ENCODE measurements at regions not wholly inside any gene's neighbourhood (a gene's known extent, or its start where the extent isn't known, plus 50 kb on each side); places are given as distances from the start of the nearest gene placed in this dataset.

DNA sequence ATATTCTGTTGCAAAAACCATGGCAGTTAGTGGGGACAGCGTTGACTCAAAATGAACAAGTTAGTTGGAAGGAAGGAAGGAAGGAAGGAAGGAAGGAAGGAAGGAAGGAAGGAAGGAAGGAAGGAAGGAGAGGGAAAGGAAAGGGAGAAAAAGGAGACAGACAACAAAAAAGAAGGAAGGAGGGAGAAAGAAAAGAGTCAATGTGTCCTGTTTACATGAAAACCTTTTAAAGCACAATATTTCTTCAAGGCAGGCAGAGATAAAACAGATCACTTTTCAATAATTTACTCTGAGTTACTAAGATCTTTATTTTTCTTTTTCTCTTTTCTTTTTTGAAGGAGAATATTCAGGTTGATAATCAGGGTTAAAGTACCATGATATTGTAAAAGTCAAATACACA is 99.4 kb downstream of the CCER1 start:
- WGBS (ENCODE audit: extremely low coverage, insufficient coverage, low lambda C conversion rate) = no CpG with 5 or more reads among the region's 1 CpG
- no peak overlapping the region for H3K56ac ChIP-seq (ENCODE audit: low read length)

GRCh38 chr12:90854136-90854689 is 100.8 kb downstream of the CCER1 start:
- Histone ChIP-seq H4K8ac (ENCODE audit: low read depth, low read length) (no peak overlapping the region), H3K4me3 (ENCODE audit: low read length) (no peak overlapping the region), H3K4ac (ENCODE audit: low read depth, low read length) (no peak overlapping the region), H3K36me3 (ENCODE audit: control insufficient read depth, insufficient read depth, low read length) (no peaks in the 10 kb centered on the region), H3K4me2 (ENCODE audit: low read length) (no peak overlapping the region), H3K9ac (ENCODE audit: low read length) (no peak overlapping the region), H2AK5ac (ENCODE audit: low read length) (no peak overlapping the region), H3K4me1 (ENCODE audit: control insufficient read depth, low read depth, low read length) (no peaks in the 10 kb centered on the region), H3K27ac (ENCODE audit: low read depth, low read length) (no peak overlapping the region), H4K5ac (ENCODE audit: low read length) (no peak overlapping the region), H3K79me2 (ENCODE audit: control insufficient read depth, insufficient read depth, low read length) (no peaks in the 10 kb centered on the region), H3K79me1 (ENCODE audit: low read length) (no peaks in the 10 kb centered on the region), H3K18ac (ENCODE audit: low read length) (no peak overlapping the region), H2BK120ac (ENCODE audit: low read depth, low read length) (no peak overlapping the region), H2BK15ac (replicated peaks; ENCODE audit: low read depth) (no peak overlapping the region), H2BK5ac (ENCODE audit: low read length) (no peak overlapping the region), H3K56ac (ENCODE audit: low read length) (no peak overlapping the region), H3K23ac (ENCODE audit: low read length) (no peak overlapping the region), H3K27me3 (ENCODE audit: insufficient read depth, low read length, poor library complexity) (no peaks in the 10 kb centered on the region)
- peak; percentile 55 for DNase-seq
- WGBS (ENCODE audit: extremely low coverage, insufficient coverage, low lambda C conversion rate) = no CpG with 5 or more reads among the region's 8 CpGs

More for the DNA sequence above, 99.4 kb downstream of the CCER1 start:
- H3K79me2 ChIP-seq (ENCODE audit: control insufficient read depth, insufficient read depth, low read length) = no peaks in the 10 kb centered on the region
- H2BK15ac ChIP-seq (replicated peaks; ENCODE audit: low read depth) = no peak overlapping the region
- H3K18ac ChIP-seq (ENCODE audit: low read length) = no peak overlapping the region
- H3K4ac ChIP-seq (ENCODE audit: low read depth, low read length) = no peak overlapping the region
- DNase-seq = no peak
- H3K23ac ChIP-seq (ENCODE audit: low read length) = no peak overlapping the region
- H3K36me3 ChIP-seq (ENCODE audit: control insufficient read depth, insufficient read depth, low read length) = no peaks in the 10 kb centered on the region
- no peak overlapping the region for H2AK5ac ChIP-seq (ENCODE audit: low read length)
- no peak overlapping the region for H2BK120ac ChIP-seq (ENCODE audit: low read depth, low read length)
- H3K27ac ChIP-seq (ENCODE audit: low read depth, low read length) = no peak overlapping the region
- no peak overlapping the region for H3K4me2 ChIP-seq (ENCODE audit: low read length)
- H3K27me3 ChIP-seq (ENCODE audit: insufficient read depth, low read length, poor library complexity) = no peaks in the 10 kb centered on the region
- no peak overlapping the region for H3K4me3 ChIP-seq (ENCODE audit: low read length)
- no peak overlapping the region for H2BK5ac ChIP-seq (ENCODE audit: low read length)
- no peak overlapping the region for H4K5ac ChIP-seq (ENCODE audit: low read length)
- no peak overlapping the region for H3K9ac ChIP-seq (ENCODE audit: low read length)
- no peaks in the 10 kb centered on the region for H3K79me1 ChIP-seq (ENCODE audit: low read length)
- no peaks in the 10 kb centered on the region for H3K4me1 ChIP-seq (ENCODE audit: control insufficient read depth, low read depth, low read length)
- no peak overlapping the region for H4K8ac ChIP-seq (ENCODE audit: low read depth, low read length)

GRCh38 chr12:90851800-90852718 is 102.9 kb downstream of the CCER1 start:
- H3K23ac ChIP-seq (ENCODE audit: low read length) = no peak overlapping the region

DNA sequence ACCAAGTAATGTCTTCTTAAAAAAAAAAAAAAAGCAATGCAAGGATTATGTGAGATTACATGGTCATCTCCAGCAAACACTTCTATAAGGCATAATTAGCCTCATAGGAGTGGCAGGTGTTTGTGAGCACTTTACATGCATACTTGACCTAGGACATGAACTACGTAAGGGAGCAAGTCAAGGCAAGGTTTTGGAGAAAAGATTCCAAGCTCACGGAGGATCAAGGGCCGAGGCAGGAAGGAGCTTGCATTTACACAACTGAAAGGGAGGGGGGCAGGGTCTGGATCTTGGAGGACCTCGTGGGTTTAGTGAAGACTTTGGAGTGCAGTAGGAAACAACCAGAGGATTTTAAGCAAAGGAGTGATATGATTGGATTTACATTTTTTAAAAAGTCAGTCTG is 112.5 kb downstream of the CCER1 start:
- no peaks in the 10 kb centered on the region for H3K4me1 ChIP-seq (ENCODE audit: control insufficient read depth, low read depth, low read length)
- peak; percentile 51 for DNase-seq
- no peaks in the 10 kb centered on the region for H3K79me1 ChIP-seq (ENCODE audit: low read length)
- H2BK120ac ChIP-seq (ENCODE audit: low read depth, low read length) = no peak overlapping the region
- no peak overlapping the region for H3K23ac ChIP-seq (ENCODE audit: low read length)
- no peaks in the 10 kb centered on the region for H3K27me3 ChIP-seq (ENCODE audit: insufficient read depth, low read length, poor library complexity)
- H3K27ac ChIP-seq (ENCODE audit: low read depth, low read length) = no peak overlapping the region
- WGBS (ENCODE audit: extremely low coverage, insufficient coverage, low lambda C conversion rate) = no CpG with 5 or more reads among the region's 4 CpGs
- H4K8ac ChIP-seq (ENCODE audit: low read depth, low read length) = no peak overlapping the region
- no peak overlapping the region for H2BK5ac ChIP-seq (ENCODE audit: low read length)
- H3K36me3 ChIP-seq (ENCODE audit: control insufficient read depth, insufficient read depth, low read length) = no peaks in the 10 kb centered on the region
- H3K56ac ChIP-seq (ENCODE audit: low read length) = no peak overlapping the region
- no peak overlapping the region for H3K4ac ChIP-seq (ENCODE audit: low read depth, low read length)
- no peak overlapping the region for H3K9ac ChIP-seq (ENCODE audit: low read length)
- H3K4me2 ChIP-seq (ENCODE audit: low read length) = no peak overlapping the region
- no peaks in the 10 kb centered on the region for H3K79me2 ChIP-seq (ENCODE audit: control insufficient read depth, insufficient read depth, low read length)
- H4K5ac ChIP-seq (ENCODE audit: low read length) = no peak overlapping the region
- H3K18ac ChIP-seq (ENCODE audit: low read length) = no peak overlapping the region
- no peak overlapping the region for H2AK5ac ChIP-seq (ENCODE audit: low read length)
- no peak overlapping the region for H3K4me3 ChIP-seq (ENCODE audit: low read length)
- H2BK15ac ChIP-seq (replicated peaks; ENCODE audit: low read depth) = no peak overlapping the region

More at GRCh38 chr12:90851800-90852718, 102.9 kb downstream of the CCER1 start:
- Histone ChIP-seq H3K4me3 (ENCODE audit: low read length) (no peak overlapping the region), H3K79me2 (ENCODE audit: control insufficient read depth, insufficient read depth, low read length) (no peaks in the 10 kb centered on the region), H3K79me1 (ENCODE audit: low read length) (no peaks in the 10 kb centered on the region), H3K27me3 (ENCODE audit: insufficient read depth, low read length, poor library complexity) (no peaks in the 10 kb centered on the region), H3K4me2 (ENCODE audit: low read length) (no peak overlapping the region), H3K56ac (ENCODE audit: low read length) (no peak overlapping the region), H3K18ac (ENCODE audit: low read length) (no peak overlapping the region), H3K27ac (ENCODE audit: low read depth, low read length) (no peak overlapping the region), H3K36me3 (ENCODE audit: control insufficient read depth, insufficient read depth, low read length) (no peaks in the 10 kb centered on the region), H2BK120ac (ENCODE audit: low read depth, low read length) (no peak overlapping the region), H4K5ac (ENCODE audit: low read length) (no peak overlapping the region), H2BK5ac (ENCODE audit: low read length) (no peak overlapping the region), H2BK15ac (replicated peaks; ENCODE audit: low read depth) (no peak overlapping the region), H2AK5ac (ENCODE audit: low read length) (no peak overlapping the region), H4K8ac (ENCODE audit: low read depth, low read length) (no peak overlapping the region), H3K4ac (ENCODE audit: low read depth, low read length) (no peak overlapping the region), H3K9ac (ENCODE audit: low read length) (no peak overlapping the region), H3K4me1 (ENCODE audit: control insufficient read depth, low read depth, low read length) (no peaks in the 10 kb centered on the region)
- WGBS (ENCODE audit: extremely low coverage, insufficient coverage, low lambda C conversion rate) = no CpG with 5 or more reads among the region's 2 CpGs
- peak; percentile 26 for DNase-seq

- H3K18ac ChIP-seq (ENCODE audit: low read length) = no peak overlapping the region
- no peak overlapping the region for H3K4ac ChIP-seq (ENCODE audit: low read depth, low read length)
- H3K79me1 ChIP-seq (ENCODE audit: low read length) = no peaks in the 10 kb centered on the region
- no peaks in the 10 kb centered on the region for H3K4me1 ChIP-seq (ENCODE audit: control insufficient read depth, low read depth, low read length)
- no peak overlapping the region for H3K56ac ChIP-seq (ENCODE audit: low read length)
- no peak overlapping the region for H3K9ac ChIP-seq (ENCODE audit: low read length)
- H3K4me3 ChIP-seq (ENCODE audit: low read length) = no peak overlapping the region
- H2AK5ac ChIP-seq (ENCODE audit: low read length) = no peak overlapping the region
- no peak overlapping the region for H3K23ac ChIP-seq (ENCODE audit: low read length)
- no peaks in the 10 kb centered on the region for H3K36me3 ChIP-seq (ENCODE audit: control insufficient read depth, insufficient read depth, low read length)
- no peak overlapping the region for H3K27ac ChIP-seq (ENCODE audit: low read depth, low read length)
- no peak overlapping the region for H2BK5ac ChIP-seq (ENCODE audit: low read length)
- H4K8ac ChIP-seq (ENCODE audit: low read depth, low read length) = no peak overlapping the region
- DNase-seq = no peak
- no peak overlapping the region for H2BK15ac ChIP-seq (replicated peaks; ENCODE audit: low read depth)
- H2BK120ac ChIP-seq (ENCODE audit: low read depth, low read length) = no peak overlapping the region
- H3K27me3 ChIP-seq (ENCODE audit: insufficient read depth, low read length, poor library complexity) = no peaks in the 10 kb centered on the region
- H3K79me2 ChIP-seq (ENCODE audit: control insufficient read depth, insufficient read depth, low read length) = no peaks in the 10 kb centered on the region
- no peak overlapping the region for H4K5ac ChIP-seq (ENCODE audit: low read length)
- no peak overlapping the region for H3K4me2 ChIP-seq (ENCODE audit: low read length)
Observed at GRCh38 chr12:90841336-90841735, 113.6 kb downstream of the CCER1 start.

Measured in mesendoderm (in vitro differentiated cells).